ENCODE measurements at regions not wholly inside any gene's neighbourhood (a gene's known extent, or its start where the extent isn't known, plus 50 kb on each side); places are given as distances from the start of the nearest gene placed in this dataset.

GRCh38 chr2:12666445-12666844, 50.3 kb upstream of the TRIB2 start:
- no peak for TF ChIP-seq CTCF (IDR thresholded peaks at IDR 0.05)
- no peak for TF ChIP-seq EZH2 (IDR thresholded peaks at IDR 0.05; ENCODE audit: borderline replicate concordance, insufficient read depth, low read depth, low read length, poor library complexity, severe bottlenecking)

Measured in B cell (primary cell).